Neural crest cell (in vitro differentiated cells): ENCODE measurements at regions not wholly inside any gene's neighbourhood (a gene's known extent, or its start where the extent isn't known, plus 50 kb on each side); places are given as distances from the start of the nearest gene placed in this dataset.

Source experiments
- DNase-seq: peaks from one replicate; pipeline ENCODE4 v3.0.0; 2021; ENCODE audit warnings: low read depth, mixed read lengths, low spot score
- H3K27ac Mint-ChIP-seq: one replicate; pipeline ENCODE4 v1.8.0; 2021; ENCODE audit warnings: mild to moderate bottlenecking, mixed read lengths; ENCODE audit not compliant: unreplicated experiment
- H3K27me3 Mint-ChIP-seq: 2 replicates; pipeline ENCODE4 v1.8.0; 2021; ENCODE audit warnings: low read depth, mild to moderate bottlenecking, mixed read lengths
- H3K36me3 Mint-ChIP-seq: 2 replicates; pipeline ENCODE4 v1.8.0; 2021; ENCODE audit warnings: low read depth, mild to moderate bottlenecking, mixed read lengths
- H3K4me1 Mint-ChIP-seq: 2 replicates; pipeline ENCODE4 v1.8.0; 2021; ENCODE audit warnings: mixed read lengths
- H3K4me3 Mint-ChIP-seq: one replicate; pipeline ENCODE4 v1.8.0; 2021; ENCODE audit warnings: mild to moderate bottlenecking, mixed read lengths
- H3K9me3 Mint-ChIP-seq: 2 replicates; pipeline ENCODE4 v1.8.0; 2021; ENCODE audit warnings: mixed read lengths
- CTCF ChIP-seq: fragments of 200-600 bp; sonication (generic); conservative IDR thresholded peaks from 2 replicates; pipeline ENCODE4 v1.5.0; 2021; ENCODE audit warnings: antibody characterized with exemption, mild to moderate bottlenecking

DNA sequence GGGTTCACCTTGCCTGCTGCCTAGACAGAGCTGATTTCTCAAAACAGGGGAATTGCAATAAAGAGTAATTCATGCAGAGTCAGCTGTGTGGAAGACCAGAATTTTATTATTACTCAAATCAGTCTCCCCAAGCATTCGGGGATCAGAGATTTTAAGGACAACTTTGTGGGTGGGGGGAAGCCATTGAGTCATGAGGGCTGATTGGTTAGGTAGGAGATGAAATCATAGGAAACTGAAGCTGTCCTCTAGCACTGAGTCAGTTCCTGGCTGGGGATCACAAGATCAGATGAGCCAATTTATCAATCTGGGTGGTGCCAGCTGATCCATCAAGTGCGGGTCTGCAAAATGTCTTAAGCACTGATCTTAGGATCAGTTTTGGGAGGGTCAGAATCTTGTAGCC, 159.1 kb upstream of the MAP1B start:
- Mint-ChIP-seq H3K36me3 (peaks cover 3% of the 10 kb centered on the region), H3K9me3 (peaks cover 16% of the 10 kb centered on the region), H3K4me1 (peaks cover 11% of the 10 kb centered on the region), H3K27ac (no peak overlapping the region), H3K4me3 (no peak overlapping the region), H3K27me3 (no peaks in the 10 kb centered on the region)
- no peak for TF ChIP-seq CTCF
- no peak for DNase-seq

GRCh38 chr5:71949772-71950171, 157.5 kb upstream of the MAP1B start:
- H3K4me3 Mint-ChIP-seq: no peak overlapping the region
- H3K4me1 Mint-ChIP-seq: peaks cover 2% of the 10 kb centered on the region
- H3K27ac Mint-ChIP-seq: no peak overlapping the region
- no peak for TF ChIP-seq CTCF
- H3K27me3 Mint-ChIP-seq: no peaks in the 10 kb centered on the region
- H3K36me3 Mint-ChIP-seq: peaks cover 3% of the 10 kb centered on the region
- H3K9me3 Mint-ChIP-seq: peaks cover 16% of the 10 kb centered on the region
- DNase-seq: no peak

- no peak for DNase-seq
- Mint-ChIP-seq H3K9me3 (peaks cover 9% of the 10 kb centered on the region), H3K27me3 (no peaks in the 10 kb centered on the region), H3K36me3 (no peaks in the 10 kb centered on the region), H3K27ac (no peak overlapping the region), H3K4me1 (peaks cover 11% of the 10 kb centered on the region), H3K4me3 (no peak overlapping the region)
- TF ChIP-seq CTCF: no peak
Observed at GRCh38 chr5:71953866-71954265, 153.4 kb upstream of the MAP1B start.

DNA sequence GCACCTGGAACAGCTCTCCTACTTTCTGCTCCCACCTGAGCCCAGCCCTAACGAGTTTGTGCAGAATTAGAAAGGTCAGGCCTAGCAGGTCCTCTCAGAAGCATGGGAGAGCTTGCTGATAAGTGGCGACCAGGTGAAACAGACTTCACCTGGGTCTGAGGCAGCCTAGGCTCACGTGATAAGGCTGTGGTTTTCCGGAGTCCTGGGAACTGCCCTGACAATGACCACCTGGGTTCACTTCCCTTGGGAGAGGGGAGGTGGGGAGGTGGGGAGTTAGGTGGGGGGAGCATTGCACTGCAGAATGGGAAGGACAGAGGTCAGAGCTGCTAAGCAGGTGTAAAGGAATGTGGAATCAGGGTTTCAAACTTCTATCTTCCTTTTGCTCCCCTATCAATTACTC, 152.9 kb upstream of the MAP1B start:
- no peak for TF ChIP-seq CTCF
- Mint-ChIP-seq H3K27ac (no peak overlapping the region), H3K4me1 (peaks cover 11% of the 10 kb centered on the region), H3K27me3 (no peaks in the 10 kb centered on the region), H3K9me3 (peaks cover 7% of the 10 kb centered on the region), H3K4me3 (no peak overlapping the region), H3K36me3 (no peaks in the 10 kb centered on the region)
- DNase-seq: no peak

GRCh38 chr5:71955723-71956122, 151.6 kb upstream of the MAP1B start:
- Mint-ChIP-seq H3K27ac (no peak overlapping the region), H3K4me1 (peaks cover 11% of the 10 kb centered on the region), H3K9me3 (no peaks in the 10 kb centered on the region), H3K27me3 (no peaks in the 10 kb centered on the region), H3K4me3 (no peak overlapping the region), H3K36me3 (no peaks in the 10 kb centered on the region)
- no peak for DNase-seq
- no peak for TF ChIP-seq CTCF
